HG02571 (cell line): ENCODE measurements at regions not wholly inside any gene's neighbourhood (a gene's known extent, or its start where the extent isn't known, plus 50 kb on each side); places are given as distances from the start of the nearest gene placed in this dataset.
"Not testable (repeated sequence)": the region's sequence is repeated elsewhere in the genome, so short reads cannot be mapped to it uniquely, and the experiment has no call there.

Experiments used
- ATAC-seq: cut with Tn5 transposase; IDR thresholded peaks from one replicate; pipeline ENCODE4 v1.9.1; 2021; ENCODE audit warnings: mild to moderate bottlenecking, moderate library complexity; ENCODE audit not compliant: unreplicated experiment

- ATAC-seq = no peak
These were observed 218.6 kb upstream of the PLXNA2 start for GRCh38 chr1:208462761-208463160.

GRCh38 chr1:208465266-208465665 lies 221.1 kb upstream of the PLXNA2 start:
- ATAC-seq = no peak

- ATAC-seq = no peak
These were observed 221.8 kb upstream of the PLXNA2 start for GRCh38 chr1:208465786-208466590.

GRCh38 chr1:208467151-208467780 lies 223.1 kb upstream of the PLXNA2 start:
- ATAC-seq = no peak

- no peak for ATAC-seq
These were observed 231.3 kb upstream of the PLXNA2 start for GRCh38 chr1:208475449-208475848.

- no peak for ATAC-seq
These were observed 232.0 kb upstream of the PLXNA2 start for GRCh38 chr1:208475951-208476845.

GRCh38 chr1:208476846-208477170 lies 232.6 kb upstream of the PLXNA2 start:
- no peak for ATAC-seq

- ATAC-seq = no peak
These were observed 235.3 kb upstream of the PLXNA2 start for GRCh38 chr1:208479435-208479834.

GRCh38 chr1:208485512-208485911 lies 241.3 kb upstream of the PLXNA2 start:
- no peak for ATAC-seq

- ATAC-seq = no peak
These were observed 242.5 kb upstream of the PLXNA2 start for GRCh38 chr1:208486677-208487076.

- ATAC-seq = not testable (repeated sequence)
These were observed 244.2 kb upstream of the PLXNA2 start for GRCh38 chr1:208488432-208488831.

GRCh38 chr1:208496467-208497371 lies 252.5 kb upstream of the PLXNA2 start:
- ATAC-seq = no peak

GRCh38 chr1:208497866-208498541 lies 253.8 kb upstream of the PLXNA2 start:
- ATAC-seq = no peak

- ATAC-seq = no peak
These were observed 254.8 kb upstream of the PLXNA2 start for GRCh38 chr1:208499026-208499425.

- no peak for ATAC-seq
These were observed 255.4 kb upstream of the PLXNA2 start for GRCh38 chr1:208499601-208500000.

- no peak for ATAC-seq
These were observed 256.2 kb upstream of the PLXNA2 start for GRCh38 chr1:208500375-208500774.

GRCh38 chr1:208501542-208501941 lies 257.4 kb upstream of the PLXNA2 start:
- no peak for ATAC-seq

GRCh38 chr1:208503787-208504186 lies 259.6 kb upstream of the PLXNA2 start:
- ATAC-seq = no peak

GRCh38 chr1:208506812-208507211 lies 262.6 kb upstream of the PLXNA2 start:
- ATAC-seq = no peak

- no peak for ATAC-seq
These were observed 264.9 kb upstream of the PLXNA2 start for GRCh38 chr1:208509072-208509471.
